Parathyroid adenoma (tissue), 2 donors: ENCODE measurements at regions not wholly inside any gene's neighbourhood (a gene's known extent, or its start where the extent isn't known, plus 50 kb on each side); places are given as distances from the start of the nearest gene placed in this dataset.

Experiments used
- H2AFZ ChIP-seq: fragments of 300-600 bp; sonication (generic); one replicate; pipeline ENCODE4 v1.7.0; 2017; ENCODE audit warnings: antibody characterized with exemption, mild to moderate bottlenecking
- H3K27ac ChIP-seq: fragments of 300-600 bp; sonication (generic); one replicate; pipeline ENCODE4 v1.7.0; 2017
- H3K27me3 ChIP-seq: fragments of 300-600 bp; sonication (generic); one replicate; pipeline ENCODE4 v1.7.0; 2017; ENCODE audit warnings: low read length; ENCODE audit not compliant: control insufficient read depth, insufficient read depth
- H3K36me3 ChIP-seq: fragments of 300-600 bp; sonication (generic); one replicate; pipeline ENCODE4 v1.7.0; 2017; ENCODE audit warnings: low read length; ENCODE audit not compliant: control insufficient read depth, insufficient read depth
- H3K4me1 ChIP-seq: fragments of 300-600 bp; sonication (generic); one replicate; pipeline ENCODE4 v1.7.0; 2017; ENCODE audit warnings: control low read depth
- H3K4me2 ChIP-seq: fragments of 300-600 bp; sonication (generic); one replicate; pipeline ENCODE4 v1.7.0; 2017; ENCODE audit warnings: low read length
- H3K4me3 ChIP-seq: fragments of 300-600 bp; sonication (generic); one replicate; pipeline ENCODE4 v1.7.0; 2017; ENCODE audit warnings: low read depth, low read length
- H3K79me2 ChIP-seq: fragments of 300-600 bp; sonication (generic); one replicate; pipeline ENCODE4 v1.7.0; 2017; ENCODE audit warnings: control low read depth
- H3K9ac ChIP-seq: fragments of 300-600 bp; sonication (generic); one replicate; pipeline ENCODE4 v1.7.0; 2017; ENCODE audit warnings: mild to moderate bottlenecking
- H3K9me3 ChIP-seq: fragments of 300-600 bp; sonication (generic); one replicate; pipeline ENCODE4 v1.7.0; 2017; ENCODE audit warnings: low read length; ENCODE audit not compliant: control insufficient read depth
- CTCF ChIP-seq: fragments of 300-600 bp; sonication (generic); IDR thresholded peaks from one replicate; pipeline ENCODE4 v1.7.0; 2017; ENCODE audit warnings: antibody characterized with exemption, mild to moderate bottlenecking
- donor health status: primary hyperparathyroidism.

DNA sequence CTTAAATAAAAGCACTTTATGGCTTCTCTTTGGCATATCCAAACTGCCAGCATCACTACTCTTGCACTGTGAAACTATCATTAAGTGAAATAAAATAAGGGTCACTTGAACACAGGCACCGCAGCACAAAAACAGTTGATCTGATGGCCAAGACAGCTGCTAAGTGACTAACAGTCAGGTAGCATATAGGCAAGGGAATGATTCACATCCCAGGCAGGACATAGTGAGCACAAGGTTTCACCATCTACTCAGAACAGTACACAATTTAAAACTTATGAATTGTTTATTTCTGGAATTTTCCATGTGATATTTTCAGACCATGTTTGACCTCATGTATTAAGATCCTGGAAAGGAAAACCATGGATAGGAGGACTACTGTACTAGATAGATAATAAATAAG lies 214.2 kb downstream of the MREG start:
- no peak overlapping the region for H3K4me3 ChIP-seq
- H3K4me2 ChIP-seq = no peak overlapping the region
- H2AFZ ChIP-seq = no peak overlapping the region
- no peaks in the 10 kb centered on the region for H3K79me2 ChIP-seq
- no peak overlapping the region for H3K9ac ChIP-seq
- TF ChIP-seq CTCF = no peak
- no peaks in the 10 kb centered on the region for H3K9me3 ChIP-seq
- no peaks in the 10 kb centered on the region for H3K4me1 ChIP-seq
- H3K27ac ChIP-seq = no peak overlapping the region
- H3K27me3 ChIP-seq = no peaks in the 10 kb centered on the region
- H3K36me3 ChIP-seq = no peaks in the 10 kb centered on the region

- H3K27me3 ChIP-seq = no peaks in the 10 kb centered on the region
- no peak overlapping the region for H3K27ac ChIP-seq
- H3K9me3 ChIP-seq = no peaks in the 10 kb centered on the region
- H3K9ac ChIP-seq = no peak overlapping the region
- H3K4me3 ChIP-seq = no peak overlapping the region
- no peaks in the 10 kb centered on the region for H3K79me2 ChIP-seq
- no peaks in the 10 kb centered on the region for H3K4me1 ChIP-seq
- H3K4me2 ChIP-seq = no peak overlapping the region
- H2AFZ ChIP-seq = no peak overlapping the region
- H3K36me3 ChIP-seq = no peaks in the 10 kb centered on the region
- no peak for TF ChIP-seq CTCF
Measured at GRCh38 chr2:215797676-215798075, 215.7 kb downstream of the MREG start.

DNA sequence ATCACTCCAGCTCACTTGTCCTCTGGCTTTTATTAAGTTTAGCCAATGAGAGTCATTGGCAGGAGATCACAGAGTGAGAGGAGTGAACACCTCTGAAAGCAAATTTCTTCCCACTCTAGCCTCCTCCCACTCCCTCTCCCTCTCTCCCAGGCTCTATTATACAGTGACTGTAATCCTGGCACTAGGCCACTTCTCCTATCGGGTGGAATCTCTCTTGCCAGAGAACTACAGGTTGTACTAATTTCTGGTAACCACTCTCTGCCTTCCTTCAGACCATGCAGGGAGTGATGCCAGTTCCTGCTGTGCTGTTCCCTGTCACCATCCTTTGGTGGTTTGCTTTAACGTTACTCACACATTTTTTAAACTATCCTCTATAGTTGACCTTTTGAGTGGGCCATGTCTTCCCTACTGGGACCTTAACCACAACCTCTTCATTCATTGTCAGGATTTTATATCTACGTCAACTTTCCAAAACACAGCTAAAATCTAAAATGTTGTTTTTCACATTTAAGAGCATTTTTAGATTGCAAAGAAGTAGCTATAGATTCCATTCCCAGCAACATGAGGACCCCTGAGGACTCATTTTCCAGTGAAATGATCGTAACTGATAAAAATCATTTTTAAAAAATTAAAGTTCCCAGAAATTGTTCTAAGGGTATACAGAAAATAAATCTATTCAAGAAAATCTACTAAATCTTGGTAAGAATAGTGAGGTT lies 217.1 kb downstream of the MREG start:
- Histone ChIP-seq H3K9ac (no peak overlapping the region), H3K4me2 (no peak overlapping the region), H3K9me3 (no peaks in the 10 kb centered on the region), H3K4me1 (no peaks in the 10 kb centered on the region), H3K79me2 (no peaks in the 10 kb centered on the region), H3K27me3 (no peaks in the 10 kb centered on the region), H3K27ac (no peak overlapping the region), H3K4me3 (no peak overlapping the region), H2AFZ (no peak overlapping the region), H3K36me3 (no peaks in the 10 kb centered on the region)
- TF ChIP-seq CTCF = no peak

DNA sequence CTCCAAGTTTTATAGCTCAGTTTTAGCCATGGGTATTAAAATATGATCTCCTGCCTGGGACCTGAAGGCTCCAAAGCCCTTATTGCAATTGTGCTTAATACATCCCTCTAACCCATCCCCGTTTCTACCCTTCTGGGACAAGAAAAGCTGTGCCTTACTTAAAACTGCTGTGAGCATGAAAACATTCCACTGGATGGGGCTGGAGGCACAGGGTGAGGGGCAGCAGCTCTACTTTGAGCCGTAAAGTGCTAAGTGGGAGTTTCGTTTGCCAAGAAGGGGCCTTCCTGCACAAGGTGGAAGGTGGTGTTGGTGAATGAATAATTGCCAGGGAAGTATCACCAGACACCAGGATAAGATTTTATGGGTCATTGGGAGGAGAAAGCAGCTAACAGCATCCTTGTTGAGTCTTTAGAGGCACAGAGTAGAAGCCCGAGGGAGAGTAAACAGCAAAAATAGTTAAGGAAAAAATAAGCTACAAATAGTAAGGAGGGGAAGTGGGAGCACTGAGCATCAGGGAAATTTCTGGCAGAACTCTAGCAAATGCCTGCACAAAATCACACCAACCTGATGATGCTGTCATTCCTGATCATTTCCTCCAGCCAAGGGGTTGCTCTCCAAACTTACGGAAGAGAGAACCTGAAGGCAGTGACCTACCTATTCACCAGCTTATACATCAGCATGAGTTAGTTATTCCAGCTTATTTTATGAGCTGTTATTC lies 218.4 kb downstream of the MREG start:
- Histone ChIP-seq H3K36me3 (no peaks in the 10 kb centered on the region), H3K9me3 (no peaks in the 10 kb centered on the region), H3K27ac (no peak overlapping the region), H3K4me2 (no peak overlapping the region), H3K9ac (no peak overlapping the region), H3K4me1 (no peaks in the 10 kb centered on the region), H3K27me3 (no peaks in the 10 kb centered on the region), H3K4me3 (no peak overlapping the region), H2AFZ (no peak overlapping the region), H3K79me2 (no peaks in the 10 kb centered on the region)
- TF ChIP-seq CTCF = no peak
